ENCODE measurements at regions not wholly inside any gene's neighbourhood (a gene's known extent, or its start where the extent isn't known, plus 50 kb on each side); places are given as distances from the start of the nearest gene placed in this dataset.
"Not testable (repeated sequence)": the region's sequence is repeated elsewhere in the genome, so short reads cannot be mapped to it uniquely, and the experiment has no call there.

DNA sequence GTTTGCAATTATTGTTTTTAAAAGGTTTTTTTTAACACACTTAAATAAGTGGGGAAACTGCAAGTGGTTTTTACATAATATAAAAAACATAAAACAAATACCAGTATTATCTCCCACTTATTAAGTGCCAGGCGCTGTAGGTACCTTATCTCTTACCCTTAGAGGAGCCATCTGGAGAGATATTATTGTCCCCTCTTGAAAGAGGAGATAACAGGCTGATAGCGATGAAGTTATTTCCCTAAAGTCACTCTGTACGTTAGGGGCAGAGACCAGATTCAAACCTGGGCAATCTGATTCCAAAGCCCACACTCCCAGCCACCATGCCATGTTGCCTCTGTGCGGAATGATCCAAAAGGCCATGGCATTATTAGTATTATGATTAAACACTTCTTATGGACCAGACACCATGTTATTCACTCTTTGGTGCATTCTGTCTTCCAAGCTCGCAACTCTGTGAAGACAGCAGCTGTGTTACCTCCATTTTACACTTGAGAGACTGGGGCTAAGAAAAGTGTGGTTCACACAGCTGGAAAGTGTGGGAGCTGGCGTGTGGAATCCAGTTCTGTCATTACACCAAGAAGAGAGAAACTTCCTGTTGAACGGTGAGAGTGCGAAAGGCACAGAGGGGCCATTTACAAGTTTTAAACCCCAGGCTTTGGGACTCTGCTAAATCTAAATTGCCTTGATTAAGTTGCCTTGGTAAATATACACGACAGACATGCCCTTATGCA, 79.9 kb upstream of the MITF start:
- intact Hi-C loops (cut with DNase I; ENCODE audit: low total_unique reads) = no loop called here
- DNase-seq = no peak
- TF ChIP-seq EP300 (IDR thresholded peaks at IDR 0.05; ENCODE audit: low read depth) (no peak), CTCF (IDR thresholded peaks at IDR 0.05) (no peak), POLR2A (IDR thresholded peaks at IDR 0.05) (no peak), POLR2AphosphoS5 (IDR thresholded peaks at IDR 0.05) (no peak)
- Histone ChIP-seq H3K4me1 (peaks cover 0 to 5% (median 0%) of the 10 kb centered on the region in 4 donors), H3K36me3 (no peaks in the 10 kb centered on the region), H3K27ac (no peak overlapping the region), H3K9me3 (no peaks in the 10 kb centered on the region), H3K27me3 (peaks cover 4% of the 10 kb centered on the region), H3K4me3 (no peak overlapping the region)
- in situ Hi-C loops (cut with MboI; ENCODE audit: low pct_ligation_motif_present in 1 of 4, low pct_unique_long_range_greater_than_20kb in 1 of 4, low sequenced_read_pairs in 3 of 4) = loop anchor here in 3 of 4 donors (25.0 kb wide), 3 partner anchors 222 to 497 kb away; no protein-coding TSS in a partner anchor
- 74 to 87% methylated on average over 6 to 9 of the region's 9 CpGs for WGBS, 2 donors (ENCODE audit: low coverage in 1 of 2)

DNA sequence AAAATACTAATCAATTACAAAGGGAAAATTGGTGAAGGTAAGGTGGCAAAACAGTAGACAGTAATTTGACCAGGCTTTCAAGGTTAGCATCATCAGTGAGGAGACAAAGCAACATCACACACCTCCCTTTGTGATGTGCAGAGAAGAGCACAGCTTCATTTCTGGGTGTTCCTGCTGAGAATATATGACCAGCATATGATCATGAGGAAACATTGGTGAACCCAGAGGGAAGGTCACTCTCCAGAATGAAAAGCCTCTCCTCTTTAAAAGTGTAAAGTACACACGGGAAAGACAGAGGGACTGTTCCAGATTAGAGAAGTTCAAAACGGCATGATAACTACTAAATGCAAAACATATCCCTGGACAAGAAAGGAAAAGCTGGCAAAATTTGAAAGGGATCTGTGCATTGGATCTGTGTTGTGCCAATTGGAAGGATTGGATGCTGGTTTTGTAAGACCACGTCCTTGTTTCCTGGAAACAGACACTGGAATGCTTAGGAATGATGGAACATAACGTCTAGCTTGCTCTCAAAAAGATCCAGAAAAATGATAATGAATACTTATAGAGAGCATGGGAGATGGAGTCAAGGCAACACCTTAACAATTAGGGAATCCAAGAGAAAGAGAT, 80.6 kb upstream of the MITF start:
- peaks cover 0 to 5% (median 0%) of the 10 kb centered on the region in 4 donors for H3K4me1 ChIP-seq
- peaks cover 4% of the 10 kb centered on the region for H3K27me3 ChIP-seq
- no peak overlapping the region for H3K4me3 ChIP-seq
- WGBS, 2 donors (ENCODE audit: low coverage in 1 of 2) = 36 to 49% methylated on average over 4 of the region's 4 CpGs
- no peaks in the 10 kb centered on the region for H3K9me3 ChIP-seq
- H3K36me3 ChIP-seq = no peaks in the 10 kb centered on the region
- TF ChIP-seq CTCF (IDR thresholded peaks at IDR 0.05) = no peak
- TF ChIP-seq POLR2AphosphoS5 (IDR thresholded peaks at IDR 0.05) = no peak
- no peak for TF ChIP-seq EP300 (IDR thresholded peaks at IDR 0.05; ENCODE audit: low read depth)
- TF ChIP-seq POLR2A (IDR thresholded peaks at IDR 0.05) = no peak
- no peak for DNase-seq
- intact Hi-C loops (cut with DNase I; ENCODE audit: low total_unique reads) = no loop called here
- in situ Hi-C loops (cut with MboI; ENCODE audit: low pct_ligation_motif_present in 1 of 4, low pct_unique_long_range_greater_than_20kb in 1 of 4, low sequenced_read_pairs in 3 of 4) = loop anchor here in 3 of 4 donors (25.0 kb wide), 3 partner anchors 221 to 496 kb away; no protein-coding TSS in a partner anchor
- H3K27ac ChIP-seq = no peak overlapping the region

GRCh38 chr3:69657030-69657429, 82.2 kb upstream of the MITF start:
- H3K27ac ChIP-seq; H3K9me3 ChIP-seq; intact Hi-C loops (cut with DNase I; ENCODE audit: low total_unique reads); H3K4me1 ChIP-seq; H3K27me3 ChIP-seq; H3K4me3 ChIP-seq; H3K36me3 ChIP-seq: not testable (repeated sequence)
- in situ Hi-C loops (cut with MboI; ENCODE audit: low pct_ligation_motif_present in 1 of 4, low pct_unique_long_range_greater_than_20kb in 1 of 4, low sequenced_read_pairs in 3 of 4) = loop anchor here in 3 of 4 donors (25.0 kb wide), 3 partner anchors 220 to 495 kb away; no protein-coding TSS in a partner anchor
- WGBS, 2 donors (ENCODE audit: low coverage in 1 of 2) = 67% methylated on average over 3 of the region's 3 CpGs; no CpG with 5 or more reads in 1 of the 2 donors
- DNase-seq = peak; percentile 27

- Histone ChIP-seq H3K36me3 (no peaks in the 10 kb centered on the region), H3K27ac (no peak overlapping the region), H3K9me3 (no peaks in the 10 kb centered on the region), H3K4me1 (no peaks in the 10 kb centered on the region), H3K4me3 (no peak overlapping the region), H3K27me3 (no peaks in the 10 kb centered on the region)
- 72 to 85% methylated on average over 3 of the region's 3 CpGs for WGBS, 2 donors (ENCODE audit: low coverage in 1 of 2)
- DNase-seq = no peak
- intact Hi-C loops (cut with DNase I; ENCODE audit: low total_unique reads) (no loop called here), in situ Hi-C loops (cut with MboI; ENCODE audit: low pct_ligation_motif_present in 1 of 4, low pct_unique_long_range_greater_than_20kb in 1 of 4, low sequenced_read_pairs in 3 of 4) (loop anchor here in 3 of 4 donors (25.0 kb wide), 3 partner anchors 214 to 489 kb away; no protein-coding TSS in a partner anchor)
- TF ChIP-seq POLR2AphosphoS5 (IDR thresholded peaks at IDR 0.05) (no peak), CTCF (IDR thresholded peaks at IDR 0.05) (no peak), EP300 (IDR thresholded peaks at IDR 0.05; ENCODE audit: low read depth) (no peak), POLR2A (IDR thresholded peaks at IDR 0.05) (no peak)
Measured at GRCh38 chr3:69651765-69652164, 87.5 kb upstream of the MITF start.

Data from transverse colon (tissue), 4 donors.